AG04449 (cell line): ENCODE measurements at regions not wholly inside any gene's neighbourhood (a gene's known extent, or its start where the extent isn't known, plus 50 kb on each side); places are given as distances from the start of the nearest gene placed in this dataset.

Experiments used
- CTCF ChIA-PET: fragments of 350-600 bp; formaldehyde crosslinking; extraction: SDS; loops from one replicate; lab custom pipeline; 2021; ENCODE audit warnings: antibody characterized with exemption; lab: Yijun Ruan, JAX
- POLR2A ChIA-PET: fragments of 400-600, 350-600 bp; formaldehyde crosslinking; extraction: SDS; loops from one replicate; lab custom pipeline; 2020; ENCODE audit warnings: antibody characterized with exemption, inconsistent platforms; lab: Yijun Ruan, JAX
- DNase-seq: peaks from one replicate; pipeline ENCODE4 v3.0.0-alpha.2; 2010; ENCODE audit warnings: low read depth, low spot score
- H3K4me3 ChIP-seq: 2 replicates; pipeline ENCODE4 v1.5.1; 2011; ENCODE audit warnings: low read depth, mild to moderate bottlenecking, control low read depth, low read length
- TF ChIP-seq, protein P1 (sequence below): IDR thresholded peaks from one replicate; pipeline ENCODE4 v1.5.1; 2011; ENCODE audit warnings: mild to moderate bottlenecking, moderate library complexity, low read length, control low read depth, inconsistent platforms; ENCODE audit not compliant: insufficient read depth; ENCODE audit errors: missing control alignments

GRCh38 chr5:174526177-174526576, 198.2 kb upstream of the MSX2 start:
- TF ChIP-seq, protein P1, sequence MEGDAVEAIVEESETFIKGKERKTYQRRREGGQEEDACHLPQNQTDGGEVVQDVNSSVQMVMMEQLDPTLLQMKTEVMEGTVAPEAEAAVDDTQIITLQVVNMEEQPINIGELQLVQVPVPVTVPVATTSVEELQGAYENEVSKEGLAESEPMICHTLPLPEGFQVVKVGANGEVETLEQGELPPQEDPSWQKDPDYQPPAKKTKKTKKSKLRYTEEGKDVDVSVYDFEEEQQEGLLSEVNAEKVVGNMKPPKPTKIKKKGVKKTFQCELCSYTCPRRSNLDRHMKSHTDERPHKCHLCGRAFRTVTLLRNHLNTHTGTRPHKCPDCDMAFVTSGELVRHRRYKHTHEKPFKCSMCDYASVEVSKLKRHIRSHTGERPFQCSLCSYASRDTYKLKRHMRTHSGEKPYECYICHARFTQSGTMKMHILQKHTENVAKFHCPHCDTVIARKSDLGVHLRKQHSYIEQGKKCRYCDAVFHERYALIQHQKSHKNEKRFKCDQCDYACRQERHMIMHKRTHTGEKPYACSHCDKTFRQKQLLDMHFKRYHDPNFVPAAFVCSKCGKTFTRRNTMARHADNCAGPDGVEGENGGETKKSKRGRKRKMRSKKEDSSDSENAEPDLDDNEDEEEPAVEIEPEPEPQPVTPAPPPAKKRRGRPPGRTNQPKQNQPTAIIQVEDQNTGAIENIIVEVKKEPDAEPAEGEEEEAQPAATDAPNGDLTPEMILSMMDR = no peak
- DNase-seq = no peak
- CTCF ChIA-PET = no interaction called here
- H3K4me3 ChIP-seq = no peak overlapping the region
- POLR2A ChIA-PET = no interaction called here

DNA sequence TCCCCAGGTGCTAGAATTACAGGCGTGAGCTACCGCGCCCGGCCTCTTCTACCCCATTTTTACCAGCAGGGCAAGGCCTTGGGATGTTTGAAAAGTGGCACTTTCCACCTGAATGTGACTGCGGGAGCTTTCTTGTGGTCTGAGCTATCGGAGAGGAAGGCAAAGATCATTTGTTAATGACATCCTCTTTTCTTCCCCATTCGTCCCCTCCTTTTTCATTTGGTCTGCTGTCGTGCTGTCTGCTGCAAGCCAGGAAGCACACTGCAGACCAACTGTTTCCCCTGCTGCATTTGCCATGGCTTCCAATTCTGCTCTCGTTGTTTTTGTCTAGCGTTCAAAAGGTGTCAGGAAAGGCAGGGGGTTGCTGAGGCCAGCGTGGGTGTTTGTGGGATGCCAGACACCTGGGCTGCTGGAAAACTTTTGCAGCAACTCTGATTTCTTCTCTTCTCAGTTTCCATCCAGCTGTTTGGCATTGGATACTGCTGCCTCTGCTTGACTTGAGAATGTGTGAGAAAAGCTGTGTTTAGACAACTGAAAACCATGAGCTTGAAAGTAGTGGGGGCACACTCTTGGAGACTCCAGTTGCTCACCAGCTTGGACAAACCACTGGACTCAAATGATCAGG, 196.4 kb upstream of the MSX2 start:
- DNase-seq = no peak
- H3K4me3 ChIP-seq = no peak overlapping the region
- CTCF ChIA-PET = no interaction called here
- TF ChIP-seq, protein P1 = no peak
- POLR2A ChIA-PET = no interaction called here

DNA sequence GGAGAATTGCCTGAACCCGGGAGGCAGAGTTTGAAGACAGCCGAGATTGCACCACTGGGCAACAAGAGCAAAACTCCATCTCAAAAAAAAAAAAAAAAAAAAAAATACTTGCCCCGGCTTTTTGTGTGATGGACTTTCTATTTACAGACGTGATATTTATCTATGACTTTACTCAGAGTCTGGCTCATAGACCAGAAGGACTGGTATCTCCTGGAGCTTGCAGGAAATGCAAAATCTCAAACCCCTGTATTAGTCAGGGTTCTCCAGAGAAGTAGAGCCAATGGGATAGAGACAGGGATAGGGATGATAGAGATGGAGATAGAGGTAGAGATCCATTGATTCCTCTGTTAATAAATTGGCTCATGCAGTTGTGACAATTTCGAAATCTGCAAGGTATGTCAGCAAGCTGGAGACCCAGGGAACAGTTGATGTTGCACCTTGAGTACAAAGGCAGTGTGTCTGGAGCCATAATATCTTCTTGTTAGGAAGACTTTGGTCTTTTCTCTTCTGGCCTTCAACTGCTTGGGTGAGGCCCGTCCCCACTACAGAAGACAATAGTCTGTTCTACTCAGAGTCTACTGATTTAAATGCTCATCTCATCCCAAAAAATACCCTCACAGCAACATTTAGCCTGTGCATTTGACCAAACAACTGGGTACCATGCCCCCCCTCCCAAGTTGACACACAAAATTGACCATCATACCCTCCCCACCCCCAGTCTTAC, 195.4 kb upstream of the MSX2 start:
- ChIA-PET CTCF (no interaction called here), POLR2A (no interaction called here)
- no peak for DNase-seq
- no peak overlapping the region for H3K4me3 ChIP-seq
- TF ChIP-seq, protein P1 = no peak

GRCh38 chr5:174529925-174530681, 194.3 kb upstream of the MSX2 start:
- DNase-seq = no peak
- ChIA-PET CTCF (interaction anchor here (0.8 kb wide), 1 partner anchor 15 kb away, joined by 4 read pairs; no protein-coding TSS in a partner anchor), POLR2A (no interaction called here)
- H3K4me3 ChIP-seq = no peak overlapping the region
- TF ChIP-seq, protein P1 = no peak

DNA sequence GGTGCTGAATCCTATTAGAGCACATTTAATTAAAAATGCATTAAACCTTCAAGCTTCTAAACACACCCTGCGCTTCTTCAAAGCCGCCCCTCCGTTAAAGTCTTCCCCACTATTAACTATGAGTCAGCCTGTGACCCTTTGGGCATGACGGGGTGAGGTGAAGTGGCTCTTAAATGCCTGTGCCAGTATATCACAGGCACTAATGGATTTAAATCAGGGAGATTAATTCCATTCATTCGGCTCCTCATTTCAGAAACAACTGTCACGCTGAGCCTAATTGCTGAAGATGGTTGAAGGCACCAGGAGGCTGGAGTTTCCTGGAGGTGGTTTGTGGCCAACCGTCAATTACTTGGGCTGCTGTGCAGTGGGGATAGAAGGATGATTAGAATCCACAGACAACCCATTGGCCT, 192.6 kb upstream of the MSX2 start:
- POLR2A ChIA-PET = no interaction called here
- CTCF ChIA-PET = no interaction called here

More for the DNA sequence above, 192.6 kb upstream of the MSX2 start:
- TF ChIP-seq, protein P1 = no peak
- H3K4me3 ChIP-seq = no peak overlapping the region
- DNase-seq = no peak
